OCI-LY3 (cell line): ENCODE measurements at regions not wholly inside any gene's neighbourhood (a gene's known extent, or its start where the extent isn't known, plus 50 kb on each side); places are given as distances from the start of the nearest gene placed in this dataset.

Experiments
- H2AFZ ChIP-seq: fragments of 200-600, 300-600 bp; shearing (Covaris generic); 2 replicates; pipeline ENCODE4 v1.6.0; 2014; ENCODE audit warnings: antibody characterized with exemption, low read depth, low read length
- H3K27ac ChIP-seq: fragments of 200-600, 300-600 bp; sonication (generic); 2 replicates; pipeline ENCODE4 v1.5.1; 2014; ENCODE audit warnings: mild to moderate bottlenecking, low read length, moderate library complexity, mixed read lengths
- H3K27me3 ChIP-seq: fragments of 200-600, 300-600 bp; sonication (generic); 2 replicates; pipeline ENCODE4 v1.6.1; 2014; ENCODE audit warnings: low read depth, low read length, mixed read lengths
- H3K36me3 ChIP-seq: fragments of 200-600, 300-600 bp; sonication (generic); replicated peaks from 2 replicates; pipeline ENCODE3; 2014; ENCODE audit warnings: low read depth, low read length, mixed read lengths
- H3K4me1 ChIP-seq: fragments of 300-600, 200-600 bp; sonication (generic); 2 replicates; pipeline ENCODE4 v1.6.1; 2014; ENCODE audit warnings: low read length, mixed read lengths
- H3K4me2 ChIP-seq: fragments of 200-600, 300-600 bp; sonication (generic); 2 replicates; pipeline ENCODE4 v1.6.1; 2014; ENCODE audit warnings: low read length, mixed read lengths
- H3K4me3 ChIP-seq: fragments of 300-600, 200-600 bp; sonication (generic); 2 replicates; pipeline ENCODE4 v1.5.1; 2014; ENCODE audit warnings: antibody characterized with exemption, mild to moderate bottlenecking, low read length, moderate library complexity
- H3K79me2 ChIP-seq: fragments of 300-600, 200-600 bp; shearing (Covaris generic); 2 replicates; pipeline ENCODE4 v1.6.1; 2014; ENCODE audit warnings: mild to moderate bottlenecking, low read length, mixed read lengths
- H3K9ac ChIP-seq: fragments of 300-600, 200-600 bp; shearing (Covaris generic); 2 replicates; pipeline ENCODE4 v1.6.0; 2014; ENCODE audit warnings: mild to moderate bottlenecking, low read length, moderate library complexity
- H3K9me3 ChIP-seq: fragments of 200-600, 300-600 bp; shearing (Covaris generic); 2 replicates; pipeline ENCODE4 v1.6.1; 2014; ENCODE audit warnings: low read length, mixed read lengths; ENCODE audit not compliant: insufficient read depth
- H4K20me1 ChIP-seq: fragments of 200-600, 300-600 bp; sonication (generic); 2 replicates; pipeline ENCODE4 v1.6.1; 2016; ENCODE audit warnings: low read length, mixed read lengths; ENCODE audit not compliant: insufficient read depth
- EZH2phosphoT487 ChIP-seq: fragments of 200-600 bp; shearing (Covaris generic); IDR thresholded peaks from 2 replicates; pipeline ENCODE4 v1.6.1; 2018; ENCODE audit warnings: antibody characterized with exemption, mixed run types, low read depth
- TF ChIP-seq, protein P1 (sequence below): fragments of 200-600, 300-600 bp; sonication (generic); IDR thresholded peaks from 2 replicates; pipeline ENCODE4 v1.5.1; 2014; ENCODE audit warnings: antibody characterized with exemption, low read length, low read depth

DNA sequence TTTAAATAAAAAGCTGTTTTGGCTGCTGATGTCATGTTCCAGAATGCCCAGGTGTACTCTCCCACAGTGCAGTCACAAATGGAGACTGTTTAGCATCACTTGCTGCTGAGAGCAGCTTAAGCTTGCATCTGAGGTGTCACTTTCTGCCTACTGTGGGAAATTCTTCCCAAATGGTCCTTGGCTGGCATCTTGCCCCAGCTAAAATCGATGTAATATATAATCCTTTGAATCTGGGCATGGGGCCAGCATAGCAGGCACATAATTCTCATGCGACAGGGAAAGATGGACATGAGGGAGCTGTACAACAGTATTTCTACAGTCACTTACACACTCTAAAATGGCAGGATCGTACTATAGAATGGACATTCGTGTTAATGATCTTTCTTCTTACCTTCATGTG, 144.3 kb downstream of the MACIR start:
- H3K27ac ChIP-seq, result no peak overlapping the region
- no peak overlapping the region for H2AFZ ChIP-seq
- TF ChIP-seq, protein P1, sequence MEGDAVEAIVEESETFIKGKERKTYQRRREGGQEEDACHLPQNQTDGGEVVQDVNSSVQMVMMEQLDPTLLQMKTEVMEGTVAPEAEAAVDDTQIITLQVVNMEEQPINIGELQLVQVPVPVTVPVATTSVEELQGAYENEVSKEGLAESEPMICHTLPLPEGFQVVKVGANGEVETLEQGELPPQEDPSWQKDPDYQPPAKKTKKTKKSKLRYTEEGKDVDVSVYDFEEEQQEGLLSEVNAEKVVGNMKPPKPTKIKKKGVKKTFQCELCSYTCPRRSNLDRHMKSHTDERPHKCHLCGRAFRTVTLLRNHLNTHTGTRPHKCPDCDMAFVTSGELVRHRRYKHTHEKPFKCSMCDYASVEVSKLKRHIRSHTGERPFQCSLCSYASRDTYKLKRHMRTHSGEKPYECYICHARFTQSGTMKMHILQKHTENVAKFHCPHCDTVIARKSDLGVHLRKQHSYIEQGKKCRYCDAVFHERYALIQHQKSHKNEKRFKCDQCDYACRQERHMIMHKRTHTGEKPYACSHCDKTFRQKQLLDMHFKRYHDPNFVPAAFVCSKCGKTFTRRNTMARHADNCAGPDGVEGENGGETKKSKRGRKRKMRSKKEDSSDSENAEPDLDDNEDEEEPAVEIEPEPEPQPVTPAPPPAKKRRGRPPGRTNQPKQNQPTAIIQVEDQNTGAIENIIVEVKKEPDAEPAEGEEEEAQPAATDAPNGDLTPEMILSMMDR, result no peak
- no peaks in the 10 kb centered on the region for H3K9me3 ChIP-seq
- H3K79me2 ChIP-seq, result no peaks in the 10 kb centered on the region
- no peak overlapping the region for H3K4me3 ChIP-seq
- H4K20me1 ChIP-seq, result no peaks in the 10 kb centered on the region
- no peaks in the 10 kb centered on the region for H3K4me1 ChIP-seq
- H3K27me3 ChIP-seq, result no peaks in the 10 kb centered on the region
- no peak overlapping the region for H3K4me2 ChIP-seq
- no peaks in the 10 kb centered on the region for H3K36me3 ChIP-seq
- H3K9ac ChIP-seq, result no peak overlapping the region

DNA sequence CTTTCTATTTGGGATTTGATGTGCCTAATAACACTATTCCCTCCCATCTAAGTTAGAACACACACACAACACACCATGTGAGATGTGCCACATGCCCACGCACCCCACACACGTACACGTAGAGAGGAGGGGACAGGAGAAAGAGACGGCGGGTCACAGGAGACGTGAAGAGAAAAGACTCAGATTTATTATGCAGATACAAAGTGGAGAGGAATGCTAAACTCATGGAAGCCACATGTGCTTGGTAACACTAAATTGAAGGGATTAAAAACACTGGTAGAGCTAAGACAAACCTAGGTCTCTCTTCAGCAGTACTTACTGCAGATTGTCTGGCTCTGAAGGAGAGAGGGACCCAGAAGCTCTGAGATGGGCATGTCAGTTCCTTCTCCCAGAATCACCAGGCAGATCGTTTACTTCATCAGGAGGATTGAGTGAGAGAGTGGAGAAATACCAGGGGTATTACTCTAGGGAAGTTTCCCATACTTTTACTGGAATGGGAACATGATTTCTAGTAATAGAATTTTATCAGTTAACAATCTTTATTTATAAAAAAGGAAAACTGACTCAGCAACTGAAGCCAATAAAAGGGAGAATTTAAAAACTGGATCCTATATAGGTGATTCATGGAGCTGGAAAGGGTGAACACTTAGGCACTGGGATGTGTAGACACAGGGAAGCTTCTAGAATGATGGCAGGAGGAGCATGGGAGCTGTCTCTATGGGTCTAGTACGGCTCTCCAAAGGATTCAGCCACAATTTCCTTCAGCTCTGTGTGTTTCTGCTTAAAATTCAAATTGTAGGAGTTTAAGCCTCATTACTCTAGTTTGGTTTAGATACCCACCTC, 139.4 kb downstream of the MACIR start:
- no peaks in the 10 kb centered on the region for H3K36me3 ChIP-seq
- no peak overlapping the region for H2AFZ ChIP-seq
- H3K9me3 ChIP-seq, result no peaks in the 10 kb centered on the region
- H3K4me1 ChIP-seq, result no peaks in the 10 kb centered on the region
- H3K79me2 ChIP-seq, result no peaks in the 10 kb centered on the region
- no peak overlapping the region for H3K27ac ChIP-seq
- no peaks in the 10 kb centered on the region for H4K20me1 ChIP-seq
- H3K27me3 ChIP-seq, result no peaks in the 10 kb centered on the region
- H3K4me3 ChIP-seq, result no peak overlapping the region
- TF ChIP-seq, protein P1, result no peak
- no peak for TF ChIP-seq EZH2phosphoT487
- H3K4me2 ChIP-seq, result no peak overlapping the region
- H3K9ac ChIP-seq, result no peak overlapping the region

DNA sequence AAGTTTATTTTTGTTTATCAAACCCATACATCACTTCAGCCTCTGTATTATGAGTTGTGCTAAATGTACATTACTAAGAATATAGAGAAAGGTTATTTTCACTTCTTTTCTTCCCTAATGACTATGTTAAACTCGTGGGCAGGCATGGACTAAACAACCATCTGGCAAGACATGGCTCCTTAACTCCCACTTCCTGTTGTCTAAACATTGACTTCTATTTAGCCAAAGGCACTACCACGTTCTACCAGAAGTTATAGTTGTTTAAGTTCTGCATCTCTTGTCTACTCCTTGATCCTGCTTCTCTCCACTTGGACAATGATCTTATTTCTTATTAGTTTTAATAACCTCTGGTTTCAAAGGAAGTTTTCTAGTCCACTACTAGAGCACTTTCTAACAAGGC, 136.1 kb downstream of the MACIR start:
- no peak for TF ChIP-seq EZH2phosphoT487
- TF ChIP-seq, protein P1, result no peak
- Histone ChIP-seq H3K79me2 (no peaks in the 10 kb centered on the region), H3K36me3 (no peaks in the 10 kb centered on the region), H3K9me3 (no peaks in the 10 kb centered on the region), H3K4me1 (no peaks in the 10 kb centered on the region), H3K4me2 (no peak overlapping the region), H3K27me3 (no peaks in the 10 kb centered on the region), H3K27ac (no peak overlapping the region), H3K4me3 (no peak overlapping the region), H3K9ac (no peak overlapping the region), H4K20me1 (no peaks in the 10 kb centered on the region), H2AFZ (no peak overlapping the region)

DNA sequence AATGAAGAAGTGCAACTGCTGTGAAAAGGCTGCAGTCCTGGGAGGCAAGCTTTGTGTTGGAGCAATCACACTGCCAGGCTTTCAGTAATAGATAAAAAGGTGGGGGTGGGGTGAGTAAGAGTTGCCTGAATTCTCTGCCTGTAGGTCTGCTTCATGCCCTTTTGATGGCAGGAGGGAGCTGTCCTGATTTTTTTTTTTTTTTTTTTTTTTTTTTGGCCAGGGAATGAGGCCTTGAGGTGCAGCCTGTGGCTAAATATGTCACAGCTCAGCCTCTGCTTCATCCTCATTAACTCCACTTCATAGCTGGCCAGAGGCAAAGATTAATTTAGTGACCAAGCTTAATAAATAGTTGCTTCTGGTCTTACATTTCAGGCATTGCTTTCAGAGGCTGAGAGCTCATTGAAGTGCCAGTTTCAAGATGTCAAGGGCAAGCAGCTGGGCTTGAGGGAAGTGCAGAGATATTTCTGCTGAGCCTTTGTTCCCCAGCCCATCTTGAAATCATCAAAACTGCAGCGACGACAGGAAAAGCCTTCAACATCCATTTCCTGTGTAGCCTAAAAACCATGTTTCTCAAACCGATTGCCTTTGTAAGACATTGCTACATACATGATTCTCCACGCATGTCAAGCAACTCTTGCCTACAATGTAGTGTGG, 134.7 kb downstream of the MACIR start:
- Histone ChIP-seq H2AFZ (no peak overlapping the region), H3K79me2 (no peaks in the 10 kb centered on the region), H3K36me3 (no peaks in the 10 kb centered on the region), H3K4me3 (no peak overlapping the region), H3K27me3 (no peaks in the 10 kb centered on the region), H3K4me1 (no peaks in the 10 kb centered on the region), H3K9me3 (no peaks in the 10 kb centered on the region), H4K20me1 (no peaks in the 10 kb centered on the region), H3K9ac (no peak overlapping the region), H3K4me2 (no peak overlapping the region), H3K27ac (no peak overlapping the region)
- TF ChIP-seq EZH2phosphoT487, result no peak
- TF ChIP-seq, protein P1, result no peak
